GM23338 (cell line): ENCODE measurements at regions not wholly inside any gene's neighbourhood (a gene's known extent, or its start where the extent isn't known, plus 50 kb on each side); places are given as distances from the start of the nearest gene placed in this dataset.
"Not testable (repeated sequence)": the region's sequence is repeated elsewhere in the genome, so short reads cannot be mapped to it uniquely, and the experiment has no call there.

Experiments
- ATAC-seq: fragments of 200-7000 bp; cut with Tn5 transposase; 3 replicates; pipeline ENCODE4 v1.9.1; 2020
- DNase-seq: peaks from one replicate; pipeline ENCODE4 v3.0.0-alpha.2; 2015; ENCODE audit warnings: low spot score
- H2AFZ ChIP-seq: fragments of 200-600 bp; sonication (generic); 2 replicates; pipeline ENCODE4 v1.8.0; 2016; ENCODE audit warnings: antibody characterized with exemption, mild to moderate bottlenecking, moderate library complexity
- H3F3A ChIP-seq: fragments of 200-600 bp; sonication (generic); replicated peaks from 2 replicates; pipeline ENCODE4 v1.8.0; 2017; ENCODE audit warnings: antibody characterized with exemption, mixed run types, low read depth
- H3K27ac ChIP-seq: fragments of 200-600 bp; sonication (generic); 2 replicates; pipeline ENCODE4 v1.6.1; 2016; ENCODE audit warnings: low read depth
- H3K27me3 ChIP-seq: fragments of 200-600 bp; sonication (generic); 2 replicates; pipeline ENCODE4 v1.8.0; 2016; ENCODE audit warnings: mild to moderate bottlenecking, mixed run types, moderate library complexity; ENCODE audit not compliant: insufficient read depth
- H3K36me3 ChIP-seq: fragments of 200-600 bp; sonication (generic); 2 replicates; pipeline ENCODE4 v1.8.0; 2016; ENCODE audit warnings: mild to moderate bottlenecking; ENCODE audit not compliant: insufficient read depth
- H3K4me1 ChIP-seq: fragments of 200-600 bp; sonication (generic); 2 replicates; pipeline ENCODE4 v1.8.0; 2016; ENCODE audit warnings: mild to moderate bottlenecking, moderate library complexity; ENCODE audit not compliant: insufficient read depth
- H3K4me2 ChIP-seq: fragments of 200-600 bp; sonication (generic); 2 replicates; pipeline ENCODE4 v1.7.1; 2017; ENCODE audit warnings: mixed run types
- H3K4me3 ChIP-seq: fragments of 200-600 bp; sonication (generic); 2 replicates; pipeline ENCODE4 v1.6.1; 2016; ENCODE audit warnings: mixed run types
- H3K79me2 ChIP-seq: fragments of 200-600 bp; sonication (generic); replicated peaks from 2 replicates; pipeline ENCODE4 v1.8.0; 2017; ENCODE audit warnings: mild to moderate bottlenecking; ENCODE audit not compliant: insufficient read depth
- H3K9me2 ChIP-seq: fragments of 200-600 bp; sonication (generic); 2 replicates; pipeline ENCODE4 v1.8.0; 2017; ENCODE audit not compliant: insufficient read depth
- H4K20me1 ChIP-seq: fragments of 200-600 bp; sonication (generic); replicated peaks from 2 replicates; pipeline ENCODE4 v1.8.0; 2017; ENCODE audit warnings: mild to moderate bottlenecking; ENCODE audit not compliant: insufficient read depth
- H3K27ac Mint-ChIP-seq: 2 replicates; pipeline ENCODE4 v1.8.0; 2020; ENCODE audit warnings: inconsistent platforms, mild to moderate bottlenecking, moderate library complexity, mixed read lengths
- H3K27me3 Mint-ChIP-seq: 3 replicates; pipeline ENCODE4 v1.8.0; 2022; ENCODE audit warnings: low read depth, mild to moderate bottlenecking, moderate library complexity, mixed read lengths, inconsistent platforms; ENCODE audit not compliant: insufficient read depth, poor library complexity
- H3K36me3 Mint-ChIP-seq: 3 replicates; pipeline ENCODE4 v1.8.0; 2021; ENCODE audit warnings: low read depth, mild to moderate bottlenecking, inconsistent platforms, moderate library complexity, mixed read lengths
- H3K4me1 Mint-ChIP-seq: 3 replicates; pipeline ENCODE4 v1.8.0; 2020; ENCODE audit warnings: mild to moderate bottlenecking, inconsistent platforms, mixed read lengths
- H3K4me3 Mint-ChIP-seq: 3 replicates; pipeline ENCODE4 v1.8.0; 2021; ENCODE audit warnings: moderate library complexity, mild to moderate bottlenecking, inconsistent platforms, mixed read lengths
- H3K9me3 Mint-ChIP-seq: 3 replicates; pipeline ENCODE4 v1.8.0; 2020; ENCODE audit warnings: moderate library complexity, mild to moderate bottlenecking, inconsistent platforms, mixed read lengths
- REST ChIP-seq: IDR thresholded peaks from one replicate; pipeline ENCODE4 v1.6.1; 2018; ENCODE audit warnings: antibody characterized with exemption; ENCODE audit not compliant: unreplicated experiment
- ZNF462 ChIP-seq: fragments of 250-450 bp; sonication (Bioruptor Pico); IDR thresholded peaks from 2 replicates; pipeline ENCODE4 v1.5.0; 2020; ENCODE audit warnings: mild to moderate bottlenecking, moderate library complexity

GRCh38 chr7:70895337-70896200 is 236.4 kb upstream of the GALNT17 start:
- H3K4me3 Mint-ChIP-seq, H3K36me3 ChIP-seq, H3K27me3 ChIP-seq, H3K9me2 ChIP-seq, DNase-seq, H3K27me3 Mint-ChIP-seq, ATAC-seq, H3K79me2 ChIP-seq, H4K20me1 ChIP-seq: not testable (repeated sequence)
- Histone ChIP-seq H3K4me1 (peaks cover 31% of the 10 kb centered on the region; the same call in 1 of the 2 replicates), H2AFZ (0 out of 2 replicates have a peak overlapping the region, but pooled peaks have one; percentile 13), H3K4me3 (peak overlapping the region; percentile 26; the same call in 1 of the 2 replicates), H3K27ac (peak overlapping the region; percentile 90), H3K4me2 (peak overlapping the region; percentile 3; the same call in 1 of the 2 replicates), H3F3A (peaks cover 12% of the 10 kb centered on the region; the same call in 1 of the 2 replicates)
- Mint-ChIP-seq H3K27ac (peak overlapping the region; percentile 71; the same call in 1 of the 2 replicates), H3K9me3 (peaks cover 33% of the 10 kb centered on the region), H3K4me1 (peaks cover 34% of the 10 kb centered on the region), H3K36me3 (peaks cover 26% of the 10 kb centered on the region)

GRCh38 chr7:70907259-70908247 is 224.4 kb upstream of the GALNT17 start:
- Histone ChIP-seq H3K9me2 (no peaks in the 10 kb centered on the region), H3K27ac (no peak overlapping the region), H3K4me1 (peaks cover 6% of the 10 kb centered on the region), H3K36me3 (no peaks in the 10 kb centered on the region), H3F3A (no peaks in the 10 kb centered on the region), H3K4me2 (no peak overlapping the region), H4K20me1 (no peaks in the 10 kb centered on the region), H3K27me3 (no peaks in the 10 kb centered on the region), H3K4me3 (no peak overlapping the region), H3K79me2 (no peaks in the 10 kb centered on the region), H2AFZ (peak overlapping the region; percentile 88)
- peaks cover 10% of the 10 kb centered on the region for H3K9me3 Mint-ChIP-seq
- H3K4me1 Mint-ChIP-seq = peaks cover 15% of the 10 kb centered on the region
- DNase-seq (no peak), ATAC-seq (peak; percentile 74)
- TF ChIP-seq ZNF462 (CRISPR knock-in tag) (no peak), REST (no peak)
- H3K36me3 Mint-ChIP-seq = peaks cover 8% of the 10 kb centered on the region; the same call in 2 of the 3 replicates
- no peak overlapping the region for H3K27ac Mint-ChIP-seq
- H3K27me3 Mint-ChIP-seq = peaks cover 3% of the 10 kb centered on the region
- H3K4me3 Mint-ChIP-seq = no peak overlapping the region
